ENCODE measurements at regions not wholly inside any gene's neighbourhood (a gene's known extent, or its start where the extent isn't known, plus 50 kb on each side); places are given as distances from the start of the nearest gene placed in this dataset.
A peak's percentile ranks its signal among the peaks of the same experiment; 100 is the strongest.

DNA sequence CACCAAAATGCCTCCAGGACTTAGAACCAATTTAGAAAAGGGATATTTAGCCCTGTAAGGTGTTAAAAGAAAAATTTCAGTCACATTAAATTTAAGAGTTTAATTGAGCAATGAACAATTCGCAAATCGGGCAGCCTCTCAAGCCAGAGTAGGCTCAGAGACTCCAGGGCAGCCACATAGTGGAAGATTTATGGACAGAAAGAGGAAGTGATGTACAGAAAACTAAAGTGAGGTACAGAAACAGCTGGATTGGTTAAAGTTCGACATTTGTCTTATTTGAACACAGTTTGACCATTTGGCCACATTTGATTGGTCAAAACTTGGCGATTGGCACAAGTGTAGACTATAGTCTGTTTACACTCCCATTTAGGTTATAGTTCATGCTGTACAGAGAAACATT is 525.9 kb upstream of the ZNF608 start:
- Histone ChIP-seq H3K27me3 (no peaks in the 10 kb centered on the region), H3K36me3 (no peaks in the 10 kb centered on the region), H3K4me3 (no peak overlapping the region), H3K9me3 (peaks cover 0 to 3% (median 0%) of the 10 kb centered on the region in 4 donors), H3K4me1 (peaks cover 0 to 43% (median 16%) of the 10 kb centered on the region in 4 donors), H3K27ac (no peak overlapping the region)
- 64 to 84% methylated on average over 4 of the region's 4 CpGs for WGBS, 2 donors
- DNase-seq, result no peak
- intact Hi-C loops (cut with DNase I), result no loop called here
- TF ChIP-seq EP300 (IDR thresholded peaks at IDR 0.05), result no peak
- TF ChIP-seq POLR2AphosphoS5 (IDR thresholded peaks at IDR 0.05), result no peak
- TF ChIP-seq POLR2A (IDR thresholded peaks at IDR 0.05), result no peak
- TF ChIP-seq, protein P1, sequence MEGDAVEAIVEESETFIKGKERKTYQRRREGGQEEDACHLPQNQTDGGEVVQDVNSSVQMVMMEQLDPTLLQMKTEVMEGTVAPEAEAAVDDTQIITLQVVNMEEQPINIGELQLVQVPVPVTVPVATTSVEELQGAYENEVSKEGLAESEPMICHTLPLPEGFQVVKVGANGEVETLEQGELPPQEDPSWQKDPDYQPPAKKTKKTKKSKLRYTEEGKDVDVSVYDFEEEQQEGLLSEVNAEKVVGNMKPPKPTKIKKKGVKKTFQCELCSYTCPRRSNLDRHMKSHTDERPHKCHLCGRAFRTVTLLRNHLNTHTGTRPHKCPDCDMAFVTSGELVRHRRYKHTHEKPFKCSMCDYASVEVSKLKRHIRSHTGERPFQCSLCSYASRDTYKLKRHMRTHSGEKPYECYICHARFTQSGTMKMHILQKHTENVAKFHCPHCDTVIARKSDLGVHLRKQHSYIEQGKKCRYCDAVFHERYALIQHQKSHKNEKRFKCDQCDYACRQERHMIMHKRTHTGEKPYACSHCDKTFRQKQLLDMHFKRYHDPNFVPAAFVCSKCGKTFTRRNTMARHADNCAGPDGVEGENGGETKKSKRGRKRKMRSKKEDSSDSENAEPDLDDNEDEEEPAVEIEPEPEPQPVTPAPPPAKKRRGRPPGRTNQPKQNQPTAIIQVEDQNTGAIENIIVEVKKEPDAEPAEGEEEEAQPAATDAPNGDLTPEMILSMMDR (IDR thresholded peaks at IDR 0.05), result no peak

DNA sequence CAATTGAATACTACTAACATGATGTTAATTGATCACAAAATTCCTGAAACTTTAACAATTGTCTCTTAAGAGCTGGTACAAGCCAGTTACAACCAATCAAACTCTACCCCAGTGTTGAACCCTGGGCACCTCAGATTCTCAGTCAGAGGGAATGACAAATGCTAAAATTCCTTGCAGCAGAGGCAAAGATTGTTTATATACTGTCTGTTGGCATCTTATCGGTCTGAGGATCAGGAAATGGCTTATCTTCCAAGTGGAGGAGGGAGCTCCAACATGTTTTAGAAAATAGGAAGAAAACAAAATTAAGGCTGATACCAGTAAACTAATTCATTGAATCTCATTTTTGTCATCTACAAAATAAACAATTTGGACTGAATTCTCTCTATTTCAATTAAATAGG is 527.8 kb upstream of the ZNF608 start:
- intact Hi-C loops (cut with DNase I), result no loop called here
- H3K4me1 ChIP-seq, result peaks cover 0 to 51% (median 22%) of the 10 kb centered on the region in 4 donors
- peaks cover 0 to 3% (median 0%) of the 10 kb centered on the region in 4 donors for H3K9me3 ChIP-seq
- H3K4me3 ChIP-seq, result no peak overlapping the region
- 77 to 85% methylated on average over 1 of the region's 1 CpG for WGBS, 2 donors
- DNase-seq, result no peak
- H3K27me3 ChIP-seq, result no peaks in the 10 kb centered on the region
- TF ChIP-seq EP300 (IDR thresholded peaks at IDR 0.05) (no peak), POLR2A (IDR thresholded peaks at IDR 0.05) (no peak), POLR2AphosphoS5 (IDR thresholded peaks at IDR 0.05) (no peak)
- TF ChIP-seq, protein P1 (IDR thresholded peaks at IDR 0.05), result no peak
- no peak overlapping the region for H3K27ac ChIP-seq
- H3K36me3 ChIP-seq, result no peaks in the 10 kb centered on the region

DNA sequence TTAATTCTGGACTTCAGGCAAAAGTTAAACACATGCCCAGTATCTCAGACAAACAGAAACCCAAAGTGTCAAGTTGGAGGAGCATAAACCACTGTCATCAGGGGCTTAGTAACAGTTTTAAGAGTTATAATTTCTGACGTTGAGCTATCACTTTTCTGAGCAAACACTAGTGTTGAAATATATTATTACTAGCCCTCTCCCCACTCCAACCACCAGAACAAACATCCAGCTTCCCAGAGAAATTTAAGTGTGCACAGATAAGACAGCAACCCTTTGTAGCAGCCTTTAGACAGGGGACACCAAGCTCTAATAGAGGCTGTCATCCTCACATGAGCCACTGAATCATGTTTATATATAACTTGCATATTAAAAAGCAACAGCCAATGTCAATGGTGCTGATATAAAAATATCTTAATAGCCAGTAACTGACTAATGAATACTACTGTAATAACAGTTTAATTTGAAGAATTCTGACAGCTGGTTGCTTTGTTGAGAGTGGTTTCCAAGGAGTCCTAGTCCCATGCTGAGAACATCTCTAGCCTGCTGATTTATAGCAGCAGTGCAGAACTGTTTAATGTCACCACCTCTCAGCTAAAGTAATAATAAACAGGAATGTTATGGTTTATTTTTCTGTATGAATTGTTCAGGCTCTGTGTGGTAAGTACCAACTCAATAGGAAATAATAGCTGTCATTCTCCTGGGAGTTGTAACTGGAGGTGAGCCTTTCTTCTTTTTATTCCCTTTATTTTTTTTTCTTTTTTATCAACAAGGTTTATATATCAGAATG is 528.7 kb upstream of the ZNF608 start:
- H3K36me3 ChIP-seq, result no peaks in the 10 kb centered on the region
- H3K9me3 ChIP-seq, result peaks cover 0 to 3% (median 0%) of the 10 kb centered on the region in 4 donors
- 37 to 61% methylated on average over 1 of the region's 1 CpG for WGBS, 2 donors
- intact Hi-C loops (cut with DNase I), result no loop called here
- H3K27me3 ChIP-seq, result no peaks in the 10 kb centered on the region
- peak overlapping the region in 1 of 4 donors; percentile 28 for H3K27ac ChIP-seq
- peaks cover 0 to 51% (median 22%) of the 10 kb centered on the region in 4 donors for H3K4me1 ChIP-seq
- no peak for DNase-seq
- H3K4me3 ChIP-seq, result no peak overlapping the region
- TF ChIP-seq EP300 (IDR thresholded peaks at IDR 0.05) (peak in 2 of 4 donors; percentile 22 to 38), POLR2AphosphoS5 (IDR thresholded peaks at IDR 0.05) (peak; percentile 58 to 91 (median 82))
- TF ChIP-seq, protein P1 (IDR thresholded peaks at IDR 0.05), result no peak

DNA sequence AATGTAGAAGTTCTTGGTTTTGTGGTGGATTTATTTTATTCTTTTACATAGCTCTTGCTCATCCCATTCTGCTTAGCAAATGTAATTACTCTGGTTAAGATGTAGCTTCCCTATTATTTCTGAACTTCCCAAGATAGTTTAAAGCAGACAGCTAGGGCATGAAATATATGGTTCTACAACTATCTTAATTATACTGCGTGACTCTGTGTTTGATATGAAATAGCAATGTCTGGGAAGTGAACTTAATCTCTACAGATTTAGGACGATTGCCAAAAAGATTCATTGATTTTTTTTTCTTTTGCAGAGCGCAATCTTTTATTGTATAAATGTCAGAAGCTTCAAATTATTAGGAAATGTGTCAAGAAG is 529.3 kb upstream of the ZNF608 start:
- Histone ChIP-seq H3K4me3 (no peak overlapping the region), H3K27me3 (no peaks in the 10 kb centered on the region), H3K36me3 (no peaks in the 10 kb centered on the region), H3K27ac (no peak overlapping the region), H3K9me3 (peaks cover 0 to 3% (median 0%) of the 10 kb centered on the region in 4 donors), H3K4me1 (peaks cover 0 to 52% (median 22%) of the 10 kb centered on the region in 4 donors)
- DNase-seq, result no peak
- TF ChIP-seq, protein P1 (IDR thresholded peaks at IDR 0.05), result no peak
- TF ChIP-seq POLR2AphosphoS5 (IDR thresholded peaks at IDR 0.05), result no peak
- no peak for TF ChIP-seq POLR2A (IDR thresholded peaks at IDR 0.05)
- no peak for TF ChIP-seq EP300 (IDR thresholded peaks at IDR 0.05)
- intact Hi-C loops (cut with DNase I), result no loop called here
- WGBS, 2 donors, result 88 to 92% methylated on average over 3 of the region's 3 CpGs

All from sigmoid colon (tissue), 6 donors.